ENCODE measurements at regions not wholly inside any gene's neighbourhood (a gene's known extent, or its start where the extent isn't known, plus 50 kb on each side); places are given as distances from the start of the nearest gene placed in this dataset.

GRCh38 chr1:218939095-218939494 lies 234.6 kb upstream of the LYPLAL1 start (continued):
- no peak for TF ChIP-seq ZBTB34 (CRISPR knock-in tag; IDR thresholded peaks at IDR 0.05)
- no peak for TF ChIP-seq EZH2 (IDR thresholded peaks at IDR 0.05; ENCODE audit: borderline replicate concordance, low read depth, low read length)
- TF ChIP-seq ELK1 (CRISPR knock-in tag; IDR thresholded peaks at IDR 0.05) = no peak
- no peak for TF ChIP-seq KLF16 (IDR thresholded peaks at IDR 0.05)
- TF ChIP-seq ARID3A (IDR thresholded peaks at IDR 0.05; ENCODE audit: borderline replicate concordance, low read depth, low read length) = no peak
- no peak for TF ChIP-seq SFPQ (IDR thresholded peaks at IDR 0.05; ENCODE audit: low read depth, low read length)
- no peak for TF ChIP-seq ZNF398 (CRISPR knock-in tag; IDR thresholded peaks at IDR 0.05)
- no peak for TF ChIP-seq CEBPB (tag; IDR thresholded peaks at IDR 0.05)
- TF ChIP-seq XRCC4 (IDR thresholded peaks at IDR 0.05; ENCODE audit: extremely low read depth, insufficient read depth, insufficient read length) = no peak
- TF ChIP-seq HNRNPUL1 (IDR thresholded peaks at IDR 0.05; ENCODE audit: low read length) = no peak
- no peak for TF ChIP-seq NCOR1 (IDR thresholded peaks at IDR 0.05)
- TF ChIP-seq RAD51 (IDR thresholded peaks at IDR 0.05; ENCODE audit: borderline replicate concordance, low read depth) = no peak
